Uterus (tissue), 2 donors: ENCODE measurements at regions not wholly inside any gene's neighbourhood (a gene's known extent, or its start where the extent isn't known, plus 50 kb on each side); places are given as distances from the start of the nearest gene placed in this dataset.

ENCODE experiments used
- POLR2A ChIP-seq, 2 donors: fragments of 450-650 bp; IDR thresholded peaks; one replicate each; pipeline ENCODE4 v1.6.1; 2016; ENCODE audit warnings: antibody characterized with exemption in 2 of 2, mild to moderate bottlenecking in 1 of 2, moderate library complexity in 1 of 2
- TF ChIP-seq, protein P1 (sequence below), 4 experiments: fragments of 200-600 bp in 2 of 4; fragments of 450-650 bp in 2 of 4; sonication (generic) in 2 of 4; IDR thresholded peaks; one replicate each; pipeline ENCODE4 v1.5.1; 2016 to 2019; ENCODE audit warnings: antibody characterized with exemption in 4 of 4, mild to moderate bottlenecking in 2 of 4, moderate library complexity in 1 of 4

DNA sequence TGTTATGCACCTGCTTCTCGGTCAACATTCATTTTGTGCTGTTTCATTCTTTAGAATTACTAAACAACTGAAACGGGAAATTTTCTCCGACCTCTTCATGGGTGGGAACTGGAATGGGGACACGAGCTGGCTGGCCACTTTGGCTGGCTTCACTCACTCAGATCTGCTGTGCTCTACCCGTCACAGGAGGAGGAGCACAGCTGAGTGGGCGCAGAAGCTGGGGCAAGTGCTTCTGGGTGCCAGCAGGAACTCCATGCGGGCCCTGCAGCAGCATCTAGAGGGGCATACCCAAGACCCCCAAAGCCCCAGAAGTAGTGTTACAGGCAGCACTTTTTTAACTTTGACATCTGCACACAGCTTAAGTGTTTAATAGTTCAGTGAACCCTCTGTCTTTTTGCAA is 109.6 kb downstream of the TMEM144 start:
- no peak for TF ChIP-seq POLR2A (IDR thresholded peaks at IDR 0.05)
- TF ChIP-seq, protein P1, sequence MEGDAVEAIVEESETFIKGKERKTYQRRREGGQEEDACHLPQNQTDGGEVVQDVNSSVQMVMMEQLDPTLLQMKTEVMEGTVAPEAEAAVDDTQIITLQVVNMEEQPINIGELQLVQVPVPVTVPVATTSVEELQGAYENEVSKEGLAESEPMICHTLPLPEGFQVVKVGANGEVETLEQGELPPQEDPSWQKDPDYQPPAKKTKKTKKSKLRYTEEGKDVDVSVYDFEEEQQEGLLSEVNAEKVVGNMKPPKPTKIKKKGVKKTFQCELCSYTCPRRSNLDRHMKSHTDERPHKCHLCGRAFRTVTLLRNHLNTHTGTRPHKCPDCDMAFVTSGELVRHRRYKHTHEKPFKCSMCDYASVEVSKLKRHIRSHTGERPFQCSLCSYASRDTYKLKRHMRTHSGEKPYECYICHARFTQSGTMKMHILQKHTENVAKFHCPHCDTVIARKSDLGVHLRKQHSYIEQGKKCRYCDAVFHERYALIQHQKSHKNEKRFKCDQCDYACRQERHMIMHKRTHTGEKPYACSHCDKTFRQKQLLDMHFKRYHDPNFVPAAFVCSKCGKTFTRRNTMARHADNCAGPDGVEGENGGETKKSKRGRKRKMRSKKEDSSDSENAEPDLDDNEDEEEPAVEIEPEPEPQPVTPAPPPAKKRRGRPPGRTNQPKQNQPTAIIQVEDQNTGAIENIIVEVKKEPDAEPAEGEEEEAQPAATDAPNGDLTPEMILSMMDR (IDR thresholded peaks at IDR 0.05), result no peak
